Activated CD4-positive, alpha-beta T cell treated with anti-CD3 and anti-CD28 coated beads, Interleukin-2, Interleukin-4, amounts not matched to agents 100 ng/mL and 50 ng/mL, durations not matched to agents 16 hours and 8 hours (primary cell): ENCODE measurements at regions not wholly inside any gene's neighbourhood (a gene's known extent, or its start where the extent isn't known, plus 50 kb on each side); places are given as distances from the start of the nearest gene placed in this dataset.
"Not testable (repeated sequence)": the region's sequence is repeated elsewhere in the genome, so short reads cannot be mapped to it uniquely, and the experiment has no call there.

Experiments
- DNase-seq: peaks from one replicate; pipeline ENCODE4 v3.0.0-alpha.2; 2020; ENCODE audit warnings: low spot score

GRCh38 chrX:125678258-125678657, 358.6 kb downstream of the TEX13C start:
- DNase-seq, result no peak

GRCh38 chrX:125680366-125680765, 360.7 kb downstream of the TEX13C start:
- no peak for DNase-seq

- no peak for DNase-seq
Observed at GRCh38 chrX:125681058-125681457, 361.4 kb downstream of the TEX13C start.

DNA sequence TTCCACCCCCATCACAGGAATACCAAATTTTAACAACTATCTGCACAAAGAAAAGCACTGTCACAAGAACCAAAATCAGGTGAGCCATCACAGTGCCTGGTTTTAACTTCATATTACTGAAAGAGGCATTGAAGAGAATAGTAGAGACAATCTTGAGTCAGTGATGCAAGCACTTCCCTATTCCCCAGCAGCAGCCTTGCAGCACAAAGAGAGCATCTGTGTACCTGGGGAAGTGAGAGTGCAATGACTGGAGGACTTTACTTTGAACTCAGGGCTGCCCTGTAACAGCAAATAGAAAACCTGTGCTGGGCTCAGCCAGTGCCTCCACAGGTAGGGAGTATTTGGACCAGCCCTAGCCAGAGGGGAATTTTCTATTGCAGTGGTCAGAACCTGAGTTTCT, 361.8 kb downstream of the TEX13C start:
- no peak for DNase-seq

DNA sequence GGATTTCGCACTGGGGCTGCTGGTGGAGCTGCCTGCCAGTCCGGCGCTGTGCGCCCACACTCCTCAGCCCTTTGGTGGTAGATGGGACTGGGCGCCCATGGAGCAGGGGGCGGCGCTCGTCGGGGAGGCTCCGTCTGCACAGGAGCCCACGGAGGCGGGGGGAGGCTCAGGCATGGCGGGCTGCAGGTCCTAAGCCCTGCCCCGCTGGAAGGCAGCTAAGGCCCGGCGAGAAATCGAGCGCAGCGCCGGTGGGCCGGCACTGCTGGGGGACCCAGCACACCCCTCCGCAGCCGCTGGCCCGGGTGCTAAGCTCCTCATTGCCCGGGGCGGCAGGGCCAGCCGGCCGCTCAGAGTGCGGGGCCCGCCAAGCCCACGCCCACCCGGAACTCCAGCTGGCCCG, 370.9 kb downstream of the TEX13C start:
- not testable (repeated sequence) for DNase-seq

DNA sequence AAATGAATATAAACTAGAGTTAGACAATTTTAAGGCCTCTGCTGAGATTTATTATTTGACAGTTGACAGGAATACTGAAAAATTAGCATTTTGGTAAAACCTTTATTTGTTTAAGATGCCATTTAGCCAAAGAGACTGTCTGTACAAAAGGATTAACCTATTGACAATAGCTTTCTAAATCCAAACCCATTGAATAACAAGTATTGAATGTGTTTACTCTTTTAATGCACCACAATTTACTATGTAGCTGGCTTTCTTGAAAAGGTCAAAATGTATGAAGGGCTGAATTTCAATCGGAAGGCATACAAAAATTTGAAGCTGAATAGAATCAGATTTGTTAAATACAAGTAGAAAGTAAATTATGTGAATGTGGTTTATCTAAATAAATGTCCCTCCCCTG, 374.5 kb downstream of the TEX13C start:
- no peak for DNase-seq

DNA sequence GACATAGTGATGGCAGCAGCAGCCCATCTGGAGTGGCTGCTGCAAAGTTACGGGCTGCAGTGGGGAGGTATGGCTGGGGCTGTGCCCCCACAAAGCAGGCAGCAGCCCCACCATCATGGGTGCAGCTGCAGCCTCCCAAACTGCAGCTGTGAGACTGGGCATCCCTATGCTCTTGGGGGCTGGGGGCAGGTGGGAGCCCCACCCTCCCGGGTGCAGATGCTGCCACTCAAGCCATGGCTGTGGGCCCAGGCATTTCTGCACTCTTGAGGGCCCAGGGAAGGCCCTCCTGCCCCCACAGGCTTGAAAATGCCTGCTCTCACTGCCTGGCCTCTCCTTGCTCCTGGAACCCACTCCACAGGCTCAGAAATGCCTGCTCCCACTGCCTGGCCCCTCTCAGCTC, 389.4 kb downstream of the TEX13C start:
- no peak for DNase-seq

DNA sequence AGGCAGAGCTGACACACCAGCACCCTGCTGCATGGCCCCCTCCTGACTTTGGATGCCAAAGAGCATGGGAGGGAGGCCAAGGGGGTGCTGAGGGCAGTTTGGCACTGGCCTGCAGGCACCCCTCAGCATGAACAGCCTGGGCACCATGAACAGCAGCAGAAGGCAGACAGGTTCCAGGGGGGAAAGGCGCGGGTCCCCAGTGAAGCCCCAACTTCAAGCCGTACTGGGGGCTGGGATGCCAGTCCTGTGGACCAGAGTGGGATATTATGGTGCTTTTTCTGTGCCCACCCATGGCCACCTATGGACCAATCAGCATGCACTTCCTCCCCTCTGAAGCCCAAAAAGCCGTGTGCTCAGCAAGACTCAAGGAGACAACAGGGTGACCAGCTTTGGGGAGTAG, 389.9 kb downstream of the TEX13C start:
- no peak for DNase-seq

GRCh38 chrX:125710403-125711062, 390.9 kb downstream of the TEX13C start:
- DNase-seq, result no peak

DNA sequence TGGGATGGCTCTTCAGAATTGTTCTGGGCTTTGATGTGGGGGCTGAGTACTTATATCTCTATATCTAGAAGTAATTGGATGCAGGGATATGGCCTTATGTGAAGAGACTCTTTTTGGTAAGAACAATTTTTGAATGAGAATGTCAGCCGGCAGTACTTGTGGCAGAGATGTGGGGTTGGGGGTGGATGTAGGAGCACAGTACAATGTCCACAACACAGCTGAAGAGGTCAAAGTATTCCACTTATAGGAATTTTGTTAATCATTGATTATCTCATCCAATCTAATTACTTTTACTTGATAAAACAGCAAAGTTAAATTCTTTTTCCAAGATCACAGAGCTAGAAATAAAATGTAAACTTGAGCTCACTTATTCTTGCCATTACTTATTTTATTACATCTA, 391.4 kb downstream of the TEX13C start:
- DNase-seq, result no peak

GRCh38 chrX:125713633-125714032, 394.0 kb downstream of the TEX13C start:
- no peak for DNase-seq

- DNase-seq, result no peak
Observed at GRCh38 chrX:125727117-125727516, 407.4 kb downstream of the TEX13C start.

DNA sequence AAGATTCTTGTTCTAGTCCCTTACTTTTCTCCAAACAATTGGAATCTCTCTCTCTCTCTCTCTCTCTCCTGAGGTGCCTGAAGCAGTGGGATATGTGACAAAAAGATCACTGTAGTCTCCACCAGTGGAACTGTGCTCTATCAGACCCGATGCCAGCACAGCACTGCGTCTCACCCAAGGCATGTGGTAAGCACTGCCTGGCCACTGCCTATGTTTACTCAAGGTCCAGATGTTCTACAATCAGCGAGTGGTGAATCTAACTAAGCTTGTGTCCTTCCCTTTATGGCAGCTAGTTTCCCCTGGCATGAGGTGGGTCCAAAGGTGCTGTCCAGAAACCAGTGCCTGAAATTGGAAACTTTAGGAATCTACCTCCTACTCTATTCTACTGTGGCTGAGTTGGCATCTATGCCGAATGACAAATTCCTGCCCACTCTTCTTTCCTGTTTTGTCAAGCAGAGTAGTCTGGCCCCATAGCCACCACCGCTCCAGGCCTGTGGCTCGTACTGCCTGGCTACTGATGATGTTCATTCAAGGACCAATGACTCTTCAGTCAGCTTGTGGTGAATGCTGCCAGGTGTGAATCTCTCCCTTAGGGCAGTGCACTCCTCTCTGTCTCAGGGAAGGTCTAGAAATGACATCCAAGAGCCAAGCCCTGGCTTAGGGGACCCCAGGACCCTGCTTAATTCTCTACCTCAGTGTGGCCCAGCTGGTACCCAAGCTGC, 416.5 kb downstream of the TEX13C start:
- DNase-seq, result no peak

DNA sequence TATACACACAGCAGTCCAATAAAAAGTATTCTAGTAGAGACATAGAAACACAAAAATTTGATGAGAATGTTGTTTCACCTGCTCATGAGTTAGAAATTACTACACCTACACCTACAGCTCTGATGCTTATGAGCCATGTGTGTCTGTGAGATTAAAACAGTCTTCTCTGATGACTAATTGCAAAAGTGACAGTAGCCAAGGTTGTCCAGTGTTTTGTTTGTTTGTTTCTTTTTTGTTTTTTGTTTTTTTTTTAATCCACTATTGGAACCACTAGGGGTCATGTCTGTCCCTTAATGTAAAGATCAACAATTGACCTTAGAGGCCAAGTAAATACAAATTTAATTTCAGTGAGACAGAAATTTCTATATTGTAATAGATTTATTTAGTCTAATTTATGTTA, 423.1 kb downstream of the TEX13C start:
- DNase-seq, result no peak

DNA sequence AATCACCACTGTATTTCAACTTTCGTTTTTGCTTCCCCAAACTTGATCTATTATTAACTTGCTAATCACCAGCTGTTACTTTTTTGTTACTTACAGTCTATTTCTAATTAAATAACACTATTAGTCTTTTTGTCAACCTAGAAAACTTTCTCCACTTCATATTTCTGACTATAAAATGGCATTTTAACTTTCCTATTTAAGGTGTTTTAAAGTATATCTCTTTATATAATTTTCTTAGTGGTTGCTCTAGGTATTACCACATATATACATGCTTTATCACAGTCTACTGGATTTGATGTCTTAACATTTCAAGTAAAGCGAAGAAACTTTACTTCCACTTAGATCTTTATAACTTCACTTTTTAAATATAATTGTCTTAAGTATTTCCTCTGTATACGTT, 421.2 kb downstream of the DCAF12L2 start:
- DNase-seq, result no peak

- no peak for DNase-seq
Observed at GRCh38 chrX:125757794-125758564, 408.1 kb downstream of the DCAF12L2 start.

GRCh38 chrX:125758819-125759218, 407.3 kb downstream of the DCAF12L2 start:
- DNase-seq, result no peak

DNA sequence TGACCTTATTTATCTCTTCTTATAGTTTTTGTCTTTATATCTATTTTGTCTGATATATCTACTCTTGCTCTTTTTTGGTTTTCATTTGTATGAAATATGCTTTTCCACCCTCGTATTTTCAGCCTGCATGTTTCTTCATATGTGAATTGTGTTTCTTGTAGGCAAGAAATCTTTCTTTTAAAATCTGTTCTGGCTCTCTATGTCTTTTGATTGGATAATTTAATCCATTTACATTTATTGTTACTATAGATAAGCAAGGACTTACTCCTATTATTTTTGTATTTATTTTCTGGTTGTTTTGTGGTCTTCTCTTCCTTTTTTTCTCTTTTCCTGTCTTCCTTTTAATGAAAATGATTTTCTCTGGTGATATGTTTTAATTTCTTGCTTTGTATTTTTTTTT, 403.1 kb downstream of the DCAF12L2 start:
- DNase-seq, result no peak

DNA sequence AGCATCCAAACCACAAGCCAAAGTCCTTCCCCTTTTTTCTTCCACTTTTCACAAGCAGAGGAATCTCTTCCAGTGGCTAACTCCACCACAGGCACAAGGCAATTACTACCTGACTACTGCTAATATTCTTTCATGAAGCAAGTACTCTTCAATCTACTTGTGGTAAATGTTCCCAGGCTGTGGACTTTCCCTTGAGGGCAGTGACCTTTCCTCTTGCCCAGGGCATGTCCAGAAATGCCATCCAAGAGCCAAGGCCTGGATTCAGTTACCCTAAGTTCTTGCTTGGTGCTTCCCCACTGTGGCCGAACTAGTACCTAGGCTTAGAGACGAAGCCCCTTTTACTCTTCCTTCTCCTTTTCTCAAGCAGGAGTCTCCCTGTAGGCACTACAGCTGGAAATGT, 400.7 kb downstream of the DCAF12L2 start:
- no peak for DNase-seq

DNA sequence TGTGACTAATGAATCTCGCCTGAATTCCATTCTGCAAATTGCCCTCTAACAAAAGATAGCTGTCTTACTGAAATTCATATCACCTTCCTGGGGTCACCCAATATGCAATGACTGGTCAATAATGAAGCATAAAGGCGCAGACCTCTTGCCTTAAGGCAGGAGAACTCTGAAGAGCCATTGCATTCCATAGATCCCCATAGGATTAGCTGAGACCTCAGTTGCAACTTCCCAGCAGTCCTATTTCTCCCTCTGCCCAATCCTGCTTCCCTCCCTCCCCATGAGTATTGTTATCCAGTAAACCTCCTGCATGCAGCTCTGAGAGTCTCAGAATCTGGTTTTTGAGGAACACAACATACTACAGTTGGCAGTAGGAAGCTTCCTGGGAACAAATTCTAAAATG, 396.5 kb downstream of the DCAF12L2 start:
- DNase-seq, result no peak

DNA sequence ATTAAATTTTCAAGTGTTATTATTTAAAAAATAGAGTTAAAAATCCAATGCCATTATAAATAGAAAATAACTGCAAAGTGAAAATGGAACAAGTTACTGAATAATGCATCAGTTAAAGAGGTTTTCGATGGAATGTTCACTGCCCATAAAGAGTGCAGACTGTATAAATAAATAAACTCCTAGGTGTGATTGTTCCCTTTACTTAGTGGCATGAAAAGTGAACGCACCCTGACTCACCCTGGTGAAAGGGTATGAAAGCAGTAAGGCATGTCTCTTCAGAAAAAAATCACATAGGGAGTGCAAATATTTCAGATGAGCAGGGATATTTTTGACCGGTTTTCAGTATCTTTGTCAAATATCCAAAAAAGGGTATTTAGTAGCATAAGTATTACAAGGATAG, 387.8 kb downstream of the DCAF12L2 start:
- DNase-seq, result no peak

GRCh38 chrX:125782184-125782583, 383.9 kb downstream of the DCAF12L2 start:
- no peak for DNase-seq

DNA sequence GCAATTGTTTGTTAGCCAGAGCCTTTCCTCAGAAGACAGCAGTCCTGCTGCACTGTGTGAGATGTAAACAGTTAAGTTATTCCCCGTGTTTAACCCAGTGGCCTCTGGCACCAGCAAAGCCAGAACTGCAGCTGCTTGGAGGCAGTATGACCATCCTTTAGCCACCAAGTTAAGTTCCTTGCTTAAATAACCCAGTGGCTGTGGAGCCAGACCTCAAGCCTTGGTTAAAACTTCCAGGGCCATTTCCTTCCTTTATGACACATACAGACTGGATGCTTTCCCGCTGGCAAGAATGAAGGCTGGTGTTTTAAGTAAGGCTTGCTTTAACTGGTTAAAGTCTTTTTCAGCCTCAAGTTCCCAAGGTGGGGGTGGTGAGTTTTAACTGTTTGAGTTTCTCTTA, 379.8 kb downstream of the DCAF12L2 start:
- DNase-seq, result no peak
